HepG2 (cell line): ENCODE measurements at regions not wholly inside any gene's neighbourhood (a gene's known extent, or its start where the extent isn't known, plus 50 kb on each side); places are given as distances from the start of the nearest gene placed in this dataset.

ENCODE experiments used
- ATAC-seq: fragments of 200-7000 bp; cut with Tn5 transposase; 3 replicates; pipeline ENCODE4 v1.9.1; 2020; ENCODE audit warnings: mild to moderate bottlenecking, moderate library complexity
- BruUV-seq: library from RNA; stranded (reverse); fragments of 400-500 nt; replicated peaks from 2 replicates; lab custom pipeline; 2021; lab: Mats Ljungman, UMichigan
- CTCF ChIA-PET: fragments of 300-600 bp; formaldehyde crosslinking; extraction: SDS; loops from one replicate; lab custom pipeline; 2021; ENCODE audit warnings: low total read pairs, inconsistent platforms, low intra/inter-chr PET ratio; lab: Yijun Ruan, JAX
- POLR2A ChIA-PET: fragments of 350-600 bp; sonication (Branson Sonifier 250); formaldehyde crosslinking; loops from one replicate; lab custom pipeline; 2020; ENCODE audit warnings: antibody characterized with exemption, inconsistent platforms; lab: Yijun Ruan, JAX
- DNase-seq: peaks from one replicate; pipeline ENCODE4 v3.0.0-alpha.2; 2015; ENCODE audit warnings: low spot score
- FAIRE-seq: peaks from 3 replicates; lab custom pipeline; 2011; peaks lifted over from hg19 to GRCh38; lab: Jason Lieb, UNC
- H2AFZ ChIP-seq: one replicate; pipeline ENCODE4 v1.6.1; 2011; ENCODE audit warnings: low read length, inconsistent platforms
- H3K27ac ChIP-seq: fragments of 300-600 bp; 3 replicates; pipeline ENCODE4 v1.8.0; 2011; ENCODE audit warnings: mixed run types, mild to moderate bottlenecking, mixed read lengths, low read length, inconsistent platforms; ENCODE audit not compliant: insufficient read depth; ENCODE audit errors: extremely low read length
- H3K27me3 ChIP-seq, 2 experiments: fragments of 200-600 bp in 1 of 2; 2 replicates in 1 of 2; 3 replicates in 1 of 2; pipeline versions ENCODE4 v1.6.0 to v1.8.0; 2011; ENCODE audit warnings: low read length in 2 of 2, mild to moderate bottlenecking in 2 of 2, moderate library complexity in 2 of 2, inconsistent platforms in 1 of 2; ENCODE audit not compliant: insufficient read depth in 2 of 2, control insufficient read depth in 1 of 2
- H3K36me3 ChIP-seq, 2 experiments: fragments of 200-600 bp in 1 of 2; replicated peaks in 1 of 2; 2 replicates in 1 of 2; 3 replicates in 1 of 2; pipeline versions ENCODE4 v1.5.1 to v1.8.0; 2011; ENCODE audit warnings: low read length in 2 of 2, inconsistent platforms in 1 of 2; ENCODE audit not compliant: insufficient read depth in 2 of 2, control insufficient read depth in 1 of 2
- H3K4me1 ChIP-seq: 2 replicates; pipeline ENCODE4 v1.5.1; 2012; ENCODE audit warnings: low read length, inconsistent platforms; ENCODE audit not compliant: insufficient read depth
- H3K4me2 ChIP-seq: 2 replicates; pipeline ENCODE4 v1.6.0; 2011; ENCODE audit warnings: low read depth, low read length, inconsistent platforms
- H3K4me3 ChIP-seq, 3 experiments: fragments of 200-600 bp in 1 of 3; sonication (generic), shearing (Covaris generic) in 1 of 3; replicated peaks in 1 of 3; 2 replicates each; pipeline ENCODE4 v1.5.1; 2011 to 2016; ENCODE audit warnings: low read length in 3 of 3, inconsistent platforms in 2 of 3, low read depth in 2 of 3, mild to moderate bottlenecking in 2 of 3, control low read depth in 1 of 3, mixed read lengths in 1 of 3; ENCODE audit not compliant: insufficient read depth in 1 of 3
- H3K79me2 ChIP-seq: one replicate; pipeline ENCODE4 v1.6.1; 2011; ENCODE audit warnings: low read length, inconsistent platforms; ENCODE audit not compliant: insufficient read depth
- H3K9ac ChIP-seq: 2 replicates; pipeline ENCODE4 v1.6.0; 2011; ENCODE audit warnings: mild to moderate bottlenecking, low read depth, low read length, inconsistent platforms; ENCODE audit not compliant: insufficient read depth
- H3K9me3 ChIP-seq: 2 replicates; pipeline ENCODE4 v1.5.1; 2012; ENCODE audit warnings: mild to moderate bottlenecking, low read length
- H4K20me1 ChIP-seq: 2 replicates; pipeline ENCODE4 v1.6.0; 2011; ENCODE audit warnings: inconsistent platforms, mild to moderate bottlenecking, low read length, moderate library complexity; ENCODE audit not compliant: insufficient read depth
- DR1 ChIP-seq: sonication (generic); formaldehyde crosslinking; IDR thresholded peaks from 2 replicates; pipeline ENCODE4 v1.8.0; 2021; ENCODE audit warnings: mild to moderate bottlenecking, missing genetic modification reagents, inconsistent platforms
- HMGXB3 ChIP-seq: sonication (generic); formaldehyde crosslinking; IDR thresholded peaks from 2 replicates; pipeline ENCODE4 v1.4.0; 2020; ENCODE audit warnings: missing genetic modification reagents, borderline replicate concordance
- HNRNPL ChIP-seq: fragments of 200-400 bp; formaldehyde crosslinking; IDR thresholded peaks from 2 replicates; pipeline ENCODE4 v1.6.1; 2017; ENCODE audit warnings: mild to moderate bottlenecking, low read depth, low read length
- NR2F1 ChIP-seq, 2 experiments: fragments of 450-650 bp in 1 of 2; formaldehyde crosslinking in 1 of 2; IDR thresholded peaks; 2 replicates each; pipeline versions ENCODE4 v1.5.0 to v1.6.1; 2016 to 2020; ENCODE audit warnings: mild to moderate bottlenecking in 1 of 2, missing compliant biosample characterization in 1 of 2, missing genetic modification reagents in 1 of 2, moderate library complexity in 1 of 2
- RBM22 ChIP-seq: fragments of 200-400 bp; formaldehyde crosslinking; optimal IDR thresholded peaks from 2 replicates; pipeline ENCODE3; 2017; ENCODE audit warnings: mild to moderate bottlenecking, low read length, moderate library complexity
- SCMH1 ChIP-seq: sonication (generic); formaldehyde crosslinking; IDR thresholded peaks from 2 replicates; pipeline ENCODE4 v1.9.0; 2021; ENCODE audit warnings: missing genetic modification reagents, mild to moderate bottlenecking, borderline replicate concordance
- SIN3A ChIP-seq: IDR thresholded peaks from 2 replicates; pipeline ENCODE4 v1.6.1; 2011; ENCODE audit warnings: low read depth, mild to moderate bottlenecking, control low read depth, low read length, borderline replicate concordance
- ZBTB8A ChIP-seq: sonication (generic); formaldehyde crosslinking; IDR thresholded peaks from 2 replicates; pipeline ENCODE4 v1.4.0; 2020; ENCODE audit warnings: mild to moderate bottlenecking, low read depth, missing genetic modification reagents, borderline replicate concordance
- ZNF260 ChIP-seq: sonication (generic); formaldehyde crosslinking; IDR thresholded peaks from 2 replicates; pipeline ENCODE4 v1.4.0; 2020; ENCODE audit warnings: missing genetic modification reagents, low read depth, mild to moderate bottlenecking, borderline replicate concordance
- ZNF282 ChIP-seq: fragments of 450-650 bp; IDR thresholded peaks from 2 replicates; pipeline ENCODE4 v1.6.1; 2018; ENCODE audit not compliant: partially characterized antibody
- ZNF30 ChIP-seq: sonication (generic); formaldehyde crosslinking; IDR thresholded peaks from 2 replicates; pipeline ENCODE4 v1.5.0; 2020; ENCODE audit warnings: mild to moderate bottlenecking, missing genetic modification reagents
- ZNF737 ChIP-seq: sonication (generic); formaldehyde crosslinking; IDR thresholded peaks from 2 replicates; pipeline ENCODE4 v1.5.0; 2020; ENCODE audit warnings: missing genetic modification reagents, mild to moderate bottlenecking, borderline replicate concordance
- ZNF777 ChIP-seq: sonication (generic); formaldehyde crosslinking; IDR thresholded peaks from 2 replicates; pipeline ENCODE4 v1.4.0; 2020; ENCODE audit warnings: missing genetic modification reagents
- ZSCAN21 ChIP-seq: sonication (generic); formaldehyde crosslinking; IDR thresholded peaks from 2 replicates; pipeline ENCODE4 v1.8.0; 2022; ENCODE audit warnings: mild to moderate bottlenecking, missing genetic modification reagents, moderate library complexity, borderline replicate concordance
- WGBS: methylation state at CpG from one replicate; pipeline ENCODE4 v1.1.6; 2017; ENCODE audit warnings: low lambda C conversion rate; 5-methylcytosine and 5-hydroxymethylcytosine counted together
- in situ Hi-C: cut with HindIII; loops from 2 replicates; pipeline ENCODE4 v1.10.0; 2017; ENCODE audit warnings: low pct_unique_long_range_greater_than_20kb; ENCODE audit not compliant: extremely low pct_ligation_motif_present
- intact Hi-C: fragments of 100-400 bp; cut with micrococcal nuclease; formaldehyde crosslinking; loops from one replicate; pipeline ENCODE4 v1.10.0; 2022; ENCODE audit not compliant: unreplicated experiment

DNA sequence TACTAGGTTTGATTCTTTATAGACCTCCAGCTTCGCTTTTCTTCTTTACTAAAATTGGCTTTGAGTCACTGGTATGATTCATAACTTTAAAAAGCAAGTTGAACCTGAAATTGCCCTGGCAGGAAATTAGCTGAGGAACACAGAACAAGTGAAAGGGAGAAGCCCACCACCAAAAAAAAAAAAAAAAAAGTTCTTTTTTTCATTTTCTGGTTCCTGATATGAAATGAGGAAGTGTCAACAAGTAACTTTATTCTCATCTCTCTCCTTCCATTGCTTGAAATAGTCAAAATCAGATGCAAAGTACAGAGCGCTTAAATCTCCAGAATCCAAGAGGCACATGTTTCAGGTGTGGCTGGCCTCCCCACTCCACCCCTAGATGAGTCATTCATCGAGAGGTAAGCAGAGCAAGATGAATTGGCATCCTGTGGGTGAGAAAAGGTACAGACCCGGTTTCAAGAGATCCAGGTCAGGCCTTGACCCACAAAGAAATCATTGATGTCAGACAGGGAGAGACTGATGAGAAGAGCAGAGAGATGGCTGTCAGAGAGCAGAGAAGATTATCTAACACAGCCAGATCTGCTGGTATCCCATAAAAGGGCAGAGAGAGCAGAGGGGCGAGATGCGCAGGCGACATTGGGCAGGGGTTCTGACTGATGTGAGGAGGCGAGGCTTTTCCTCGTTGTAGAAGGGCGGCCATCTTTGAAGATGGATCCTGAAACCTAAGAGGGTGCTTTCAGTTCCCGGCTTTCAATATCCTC is 54.8 kb upstream of the MBOAT1 start:
- Histone ChIP-seq H3K4me1 (no peaks in the 10 kb centered on the region), H3K4me3 (no peak overlapping the region), H3K79me2 (no peaks in the 10 kb centered on the region), H3K27me3 (no peaks in the 10 kb centered on the region; a peak in 1 of 5 replicates), H3K27ac (no peak overlapping the region), H4K20me1 (no peaks in the 10 kb centered on the region)
- intact Hi-C loops, result loop anchor here (10.0 kb wide), 1 partner anchor 962 kb away; no protein-coding TSS in a partner anchor
- ATAC-seq, result no peak
- no peak for FAIRE-seq
- WGBS, result 47% methylated on average over 11 of the region's 11 CpGs
- in situ Hi-C loops, result no loop called here
- no peak for DNase-seq
- CTCF ChIA-PET, result no interaction called here
- no TSS peak for BruUV-seq
- TF ChIP-seq RBM22 (no peak), ZNF737 (CRISPR knock-in tag) (no peak), ZNF777 (CRISPR knock-in tag) (no peak), NR2F1 (CRISPR knock-in tag; IDR thresholded peaks at IDR 0.05) (no peak), HNRNPL (no peak), ZSCAN21 (CRISPR knock-in tag) (no peak), ZNF260 (CRISPR knock-in tag) (no peak), HMGXB3 (CRISPR knock-in tag) (no peak), DR1 (CRISPR knock-in tag) (no peak), SIN3A (no peak), SCMH1 (CRISPR knock-in tag) (no peak), ZBTB8A (CRISPR knock-in tag) (no peak), ZNF30 (CRISPR knock-in tag) (no peak), ZNF282 (no peak)
- TF ChIP-seq, all 625 proteins: peak for 0
- Histone ChIP-seq H3K9me3 (0 out of 2 replicates have a peak, but pooled peaks cover 4% of the 10 kb centered on the region), H3K4me2 (no peak overlapping the region), H2AFZ (no peak overlapping the region), H3K36me3 (no peaks in the 10 kb centered on the region), H3K9ac (no peak overlapping the region)
- POLR2A ChIA-PET, result no interaction called here
